PC-9 (cell line): ENCODE measurements at regions not wholly inside any gene's neighbourhood (a gene's known extent, or its start where the extent isn't known, plus 50 kb on each side); places are given as distances from the start of the nearest gene placed in this dataset.

ENCODE experiments used
- EZH2 ChIP-seq: fragments of 200-600 bp; sonication (generic); IDR thresholded peaks from 2 replicates; pipeline ENCODE4 v1.8.0; 2017; ENCODE audit warnings: antibody characterized with exemption, low read depth
- TF ChIP-seq, protein P1 (sequence below): fragments of 200-600 bp; sonication (generic); conservative IDR thresholded peaks from 2 replicates; pipeline ENCODE4 v1.6.1; 2017; ENCODE audit warnings: mixed run types, antibody characterized with exemption, mild to moderate bottlenecking, moderate library complexity

DNA sequence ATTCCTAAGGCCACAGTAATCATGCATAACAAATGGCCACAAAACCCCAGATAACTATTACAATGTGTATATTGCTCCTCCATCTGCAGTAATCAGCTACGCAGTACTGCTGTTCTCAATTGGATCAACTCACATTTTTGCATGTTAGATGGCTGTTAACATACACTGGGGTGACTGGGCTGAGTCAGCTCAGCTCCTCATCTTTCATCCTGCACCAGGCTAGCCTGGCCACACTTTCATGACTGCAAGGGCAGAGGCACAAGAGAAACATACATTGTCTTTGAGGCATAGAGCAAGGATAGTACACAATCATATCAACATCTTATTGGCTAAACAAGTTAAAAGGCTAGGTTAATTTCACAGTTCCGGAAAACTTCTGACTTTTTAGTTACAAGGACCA, 306.6 kb downstream of the SLC6A15 start:
- TF ChIP-seq, protein P1, sequence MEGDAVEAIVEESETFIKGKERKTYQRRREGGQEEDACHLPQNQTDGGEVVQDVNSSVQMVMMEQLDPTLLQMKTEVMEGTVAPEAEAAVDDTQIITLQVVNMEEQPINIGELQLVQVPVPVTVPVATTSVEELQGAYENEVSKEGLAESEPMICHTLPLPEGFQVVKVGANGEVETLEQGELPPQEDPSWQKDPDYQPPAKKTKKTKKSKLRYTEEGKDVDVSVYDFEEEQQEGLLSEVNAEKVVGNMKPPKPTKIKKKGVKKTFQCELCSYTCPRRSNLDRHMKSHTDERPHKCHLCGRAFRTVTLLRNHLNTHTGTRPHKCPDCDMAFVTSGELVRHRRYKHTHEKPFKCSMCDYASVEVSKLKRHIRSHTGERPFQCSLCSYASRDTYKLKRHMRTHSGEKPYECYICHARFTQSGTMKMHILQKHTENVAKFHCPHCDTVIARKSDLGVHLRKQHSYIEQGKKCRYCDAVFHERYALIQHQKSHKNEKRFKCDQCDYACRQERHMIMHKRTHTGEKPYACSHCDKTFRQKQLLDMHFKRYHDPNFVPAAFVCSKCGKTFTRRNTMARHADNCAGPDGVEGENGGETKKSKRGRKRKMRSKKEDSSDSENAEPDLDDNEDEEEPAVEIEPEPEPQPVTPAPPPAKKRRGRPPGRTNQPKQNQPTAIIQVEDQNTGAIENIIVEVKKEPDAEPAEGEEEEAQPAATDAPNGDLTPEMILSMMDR, result no peak
- no peak for TF ChIP-seq EZH2
